ENCODE measurements at regions not wholly inside any gene's neighbourhood (a gene's known extent, or its start where the extent isn't known, plus 50 kb on each side); places are given as distances from the start of the nearest gene placed in this dataset.
"Not testable (repeated sequence)": the region's sequence is repeated elsewhere in the genome, so short reads cannot be mapped to it uniquely, and the experiment has no call there.

- TF ChIP-seq, protein P1, sequence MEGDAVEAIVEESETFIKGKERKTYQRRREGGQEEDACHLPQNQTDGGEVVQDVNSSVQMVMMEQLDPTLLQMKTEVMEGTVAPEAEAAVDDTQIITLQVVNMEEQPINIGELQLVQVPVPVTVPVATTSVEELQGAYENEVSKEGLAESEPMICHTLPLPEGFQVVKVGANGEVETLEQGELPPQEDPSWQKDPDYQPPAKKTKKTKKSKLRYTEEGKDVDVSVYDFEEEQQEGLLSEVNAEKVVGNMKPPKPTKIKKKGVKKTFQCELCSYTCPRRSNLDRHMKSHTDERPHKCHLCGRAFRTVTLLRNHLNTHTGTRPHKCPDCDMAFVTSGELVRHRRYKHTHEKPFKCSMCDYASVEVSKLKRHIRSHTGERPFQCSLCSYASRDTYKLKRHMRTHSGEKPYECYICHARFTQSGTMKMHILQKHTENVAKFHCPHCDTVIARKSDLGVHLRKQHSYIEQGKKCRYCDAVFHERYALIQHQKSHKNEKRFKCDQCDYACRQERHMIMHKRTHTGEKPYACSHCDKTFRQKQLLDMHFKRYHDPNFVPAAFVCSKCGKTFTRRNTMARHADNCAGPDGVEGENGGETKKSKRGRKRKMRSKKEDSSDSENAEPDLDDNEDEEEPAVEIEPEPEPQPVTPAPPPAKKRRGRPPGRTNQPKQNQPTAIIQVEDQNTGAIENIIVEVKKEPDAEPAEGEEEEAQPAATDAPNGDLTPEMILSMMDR (IDR thresholded peaks at IDR 0.05; ENCODE audit: low read depth, low read length, missing control alignments) = no peak
- no peak overlapping the region for H3K4me3 ChIP-seq (replicated peaks; ENCODE audit: low read depth, low read length)
- no peak for DNase-seq (ENCODE audit: extremely low read depth, low read depth)
Measured at GRCh38 chr9:106032978-106033377, 338.6 kb downstream of the TMEM38B start.

DNA sequence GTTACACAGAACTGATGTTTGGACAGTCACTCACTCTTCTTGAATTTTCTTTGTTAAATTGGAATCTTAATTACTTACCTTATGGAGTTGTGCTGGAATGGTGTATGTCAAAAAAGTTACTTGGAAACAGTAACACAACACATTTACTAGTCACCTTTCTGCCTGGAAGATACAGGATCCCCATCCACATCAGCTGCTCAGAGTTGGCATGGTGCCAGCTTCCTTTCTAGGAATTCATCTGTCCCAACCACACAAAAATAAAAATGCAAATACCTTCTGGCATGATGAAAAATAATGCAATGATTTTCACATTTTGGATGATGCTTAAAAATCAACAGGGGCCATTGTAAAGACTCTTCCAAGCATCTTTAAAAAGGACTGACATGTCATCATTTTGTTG, 341.5 kb downstream of the TMEM38B start:
- DNase-seq (ENCODE audit: extremely low read depth, low read depth) = no peak
- TF ChIP-seq, protein P1 (IDR thresholded peaks at IDR 0.05; ENCODE audit: low read depth, low read length, missing control alignments) = no peak

DNA sequence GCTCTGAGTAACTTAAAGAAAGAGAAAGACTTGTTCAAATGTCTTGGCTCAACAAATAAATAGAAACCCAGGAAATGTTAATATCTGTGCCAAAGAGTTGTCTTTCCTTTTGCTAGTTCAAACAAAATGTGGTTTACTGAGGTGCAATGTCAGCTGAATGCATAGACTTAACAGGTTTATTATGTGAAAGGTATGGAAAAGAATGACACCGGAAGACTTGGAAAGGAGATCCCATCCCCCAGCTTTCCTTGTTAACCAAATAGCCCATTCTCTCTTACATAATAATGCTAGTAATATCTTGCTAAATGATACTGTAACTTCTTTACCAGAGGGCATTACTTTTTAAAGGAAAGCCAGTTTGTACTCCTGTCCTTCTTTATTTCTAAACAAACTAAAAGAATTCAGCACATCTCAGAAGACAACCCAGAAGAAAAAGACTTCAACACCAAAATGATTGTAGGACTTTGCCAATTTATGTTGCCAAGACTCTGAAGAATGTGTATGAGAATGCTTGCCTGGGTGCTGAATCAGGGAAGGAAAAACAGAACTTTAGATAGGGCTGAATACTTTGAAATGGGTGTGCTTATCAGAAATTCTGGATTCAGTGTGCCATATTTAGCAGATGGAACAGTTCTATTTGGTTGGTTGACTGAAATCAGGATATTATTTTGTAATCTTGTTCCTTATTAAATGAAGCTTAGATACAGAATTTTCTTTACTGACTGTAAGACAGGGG, 344.1 kb downstream of the TMEM38B start:
- TF ChIP-seq, protein P1 (IDR thresholded peaks at IDR 0.05; ENCODE audit: low read depth, low read length, missing control alignments) = no peak
- H3K4me3 ChIP-seq (replicated peaks; ENCODE audit: low read depth, low read length) = no peak overlapping the region
- DNase-seq (ENCODE audit: extremely low read depth, low read depth) = no peak

More for the DNA sequence above, 341.5 kb downstream of the TMEM38B start:
- no peak overlapping the region for H3K4me3 ChIP-seq (replicated peaks; ENCODE audit: low read depth, low read length)

GRCh38 chr9:106039151-106039935, 345.0 kb downstream of the TMEM38B start:
- H3K4me3 ChIP-seq (replicated peaks; ENCODE audit: low read depth, low read length) = no peak overlapping the region
- TF ChIP-seq, protein P1 (IDR thresholded peaks at IDR 0.05; ENCODE audit: low read depth, low read length, missing control alignments) = no peak
- DNase-seq (ENCODE audit: extremely low read depth, low read depth) = no peak

- not testable (repeated sequence) for H3K4me3 ChIP-seq (replicated peaks; ENCODE audit: low read depth, low read length); DNase-seq (ENCODE audit: extremely low read depth, low read depth)
Measured at GRCh38 chr9:106041920-106042319, 347.6 kb downstream of the TMEM38B start.

GRCh38 chr9:106051545-106051944, 357.2 kb downstream of the TMEM38B start:
- H3K4me3 ChIP-seq (replicated peaks; ENCODE audit: low read depth, low read length) = no peak overlapping the region
- DNase-seq (ENCODE audit: extremely low read depth, low read depth) = no peak
- TF ChIP-seq, protein P1 (IDR thresholded peaks at IDR 0.05; ENCODE audit: low read depth, low read length, missing control alignments) = no peak

GRCh38 chr9:106052166-106052565, 357.8 kb downstream of the TMEM38B start:
- no peak for DNase-seq (ENCODE audit: extremely low read depth, low read depth)
- TF ChIP-seq, protein P1 (IDR thresholded peaks at IDR 0.05; ENCODE audit: low read depth, low read length, missing control alignments) = no peak
- H3K4me3 ChIP-seq (replicated peaks; ENCODE audit: low read depth, low read length) = no peak overlapping the region
